ENCODE measurements at regions not wholly inside any gene's neighbourhood (a gene's known extent, or its start where the extent isn't known, plus 50 kb on each side); places are given as distances from the start of the nearest gene placed in this dataset.

- no peaks in the 10 kb centered on the region for H3K4me1 ChIP-seq (ENCODE audit: insufficient read depth, low read length, poor library complexity, severe bottlenecking)
- H3K27ac ChIP-seq (ENCODE audit: low read depth, low read length, poor library complexity, severe bottlenecking): no peak overlapping the region
- no peaks in the 10 kb centered on the region for H3K9me3 ChIP-seq (ENCODE audit: low read depth, low read length, poor library complexity, severe bottlenecking)
- ChIA-PET POLR2A (ENCODE audit: low non-redundant PET) (no interaction called here), CTCF (interaction anchor here (0.6 kb wide), 1 partner anchor 206 kb away, joined by 3 read pairs; no protein-coding TSS in a partner anchor)
- BruUV-seq (replicated peaks): no TSS peak
- no peak overlapping the region for H3K4me3 ChIP-seq (ENCODE audit: low read depth, low read length, poor library complexity, severe bottlenecking)
- intact Hi-C loops (cut with micrococcal nuclease; ENCODE audit: unreplicated experiment): loop anchor here (10.0 kb wide), 4 partner anchors 164 to 1034 kb away; partner anchors contain the start of gene FOXP1
- H3K36me3 ChIP-seq (ENCODE audit: insufficient read depth, low read length, poor library complexity, severe bottlenecking): no peaks in the 10 kb centered on the region
- peak; percentile 58 for DNase-seq (ENCODE audit: low spot score)
- TF ChIP-seq CTCF (conservative IDR thresholded peaks at IDR 0.05; ENCODE audit: low read depth, low read length): peak; percentile 63
- no peak for TF ChIP-seq EZH2 (IDR thresholded peaks at IDR 0.05; ENCODE audit: borderline replicate concordance, low read depth, low read length, poor library complexity, severe bottlenecking)
- H3K27me3 ChIP-seq (replicated peaks; ENCODE audit: insufficient read depth, low read depth, low read length, poor library complexity): no peaks in the 10 kb centered on the region
These were observed 238.4 kb upstream of the MDFIC2 start for GRCh38 chr3:70550723-70551319.

GRCh38 chr3:70546679-70547078, 234.2 kb upstream of the MDFIC2 start:
- Histone ChIP-seq H3K27ac (ENCODE audit: low read depth, low read length, poor library complexity, severe bottlenecking) (no peak overlapping the region), H3K4me1 (ENCODE audit: insufficient read depth, low read length, poor library complexity, severe bottlenecking) (no peaks in the 10 kb centered on the region), H3K4me3 (ENCODE audit: low read depth, low read length, poor library complexity, severe bottlenecking) (no peak overlapping the region), H3K36me3 (ENCODE audit: insufficient read depth, low read length, poor library complexity, severe bottlenecking) (no peaks in the 10 kb centered on the region), H3K9me3 (ENCODE audit: low read depth, low read length, poor library complexity, severe bottlenecking) (no peaks in the 10 kb centered on the region), H3K27me3 (replicated peaks; ENCODE audit: insufficient read depth, low read depth, low read length, poor library complexity) (no peaks in the 10 kb centered on the region)
- intact Hi-C loops (cut with micrococcal nuclease; ENCODE audit: unreplicated experiment): loop anchor here (10.0 kb wide), 1 partner anchor 1108 kb away; no protein-coding TSS in a partner anchor
- ChIA-PET CTCF (interaction anchor here (0.5 kb wide), 1 partner anchor 119 kb away, joined by 5 read pairs; no protein-coding TSS in a partner anchor), POLR2A (ENCODE audit: low non-redundant PET) (no interaction called here)
- TF ChIP-seq CTCF (conservative IDR thresholded peaks at IDR 0.05; ENCODE audit: low read depth, low read length) (no peak), EZH2 (IDR thresholded peaks at IDR 0.05; ENCODE audit: borderline replicate concordance, low read depth, low read length, poor library complexity, severe bottlenecking) (no peak)
- no peak for DNase-seq (ENCODE audit: low spot score)
- BruUV-seq (replicated peaks): no TSS peak

GRCh38 chr3:70543493-70543892, 231.1 kb upstream of the MDFIC2 start:
- Histone ChIP-seq H3K27me3 (replicated peaks; ENCODE audit: insufficient read depth, low read depth, low read length, poor library complexity) (no peaks in the 10 kb centered on the region), H3K4me3 (ENCODE audit: low read depth, low read length, poor library complexity, severe bottlenecking) (no peak overlapping the region), H3K36me3 (ENCODE audit: insufficient read depth, low read length, poor library complexity, severe bottlenecking) (no peaks in the 10 kb centered on the region), H3K9me3 (ENCODE audit: low read depth, low read length, poor library complexity, severe bottlenecking) (no peaks in the 10 kb centered on the region), H3K4me1 (ENCODE audit: insufficient read depth, low read length, poor library complexity, severe bottlenecking) (no peaks in the 10 kb centered on the region), H3K27ac (ENCODE audit: low read depth, low read length, poor library complexity, severe bottlenecking) (no peak overlapping the region)
- no peak for DNase-seq (ENCODE audit: low spot score)
- no TSS peak for BruUV-seq (replicated peaks)
- TF ChIP-seq EZH2 (IDR thresholded peaks at IDR 0.05; ENCODE audit: borderline replicate concordance, low read depth, low read length, poor library complexity, severe bottlenecking): no peak
- no peak for TF ChIP-seq CTCF (conservative IDR thresholded peaks at IDR 0.05; ENCODE audit: low read depth, low read length)
- POLR2A ChIA-PET (ENCODE audit: low non-redundant PET): no interaction called here
- intact Hi-C loops (cut with micrococcal nuclease; ENCODE audit: unreplicated experiment): loop anchor here (10.0 kb wide), 1 partner anchor 1111 kb away; no protein-coding TSS in a partner anchor
- CTCF ChIA-PET: interaction anchor here (0.6 kb wide), 1 partner anchor 1110 kb away, joined by 3 read pairs; no protein-coding TSS in a partner anchor
